HG03469 (cell line): ENCODE measurements at regions not wholly inside any gene's neighbourhood (a gene's known extent, or its start where the extent isn't known, plus 50 kb on each side); places are given as distances from the start of the nearest gene placed in this dataset.
"Not testable (repeated sequence)": the region's sequence is repeated elsewhere in the genome, so short reads cannot be mapped to it uniquely, and the experiment has no call there.

Experiments
- ATAC-seq: cut with Tn5 transposase; IDR thresholded peaks from one replicate; pipeline ENCODE4 v1.9.1; 2021; ENCODE audit warnings: mild to moderate bottlenecking, moderate library complexity, moderate number of reproducible peaks; ENCODE audit not compliant: unreplicated experiment

- ATAC-seq: no peak
Observed at GRCh38 chr5:142411656-142412425, 87.0 kb upstream of the SPRY4 start.

- no peak for ATAC-seq
Observed at GRCh38 chr5:142411103-142411502, 86.3 kb upstream of the SPRY4 start.

- no peak for ATAC-seq
Observed at GRCh38 chr5:142408981-142409481, 84.2 kb upstream of the SPRY4 start.

GRCh38 chr5:142408536-142408935, 83.7 kb upstream of the SPRY4 start:
- ATAC-seq: no peak

GRCh38 chr5:142405814-142406395, 81.1 kb upstream of the SPRY4 start:
- ATAC-seq: no peak

- no peak for ATAC-seq
Observed at GRCh38 chr5:142405023-142405422, 80.2 kb upstream of the SPRY4 start.

- no peak for ATAC-seq
Observed at GRCh38 chr5:142404046-142404477, 79.2 kb upstream of the SPRY4 start.

GRCh38 chr5:142403583-142403982, 78.8 kb upstream of the SPRY4 start:
- no peak for ATAC-seq

- ATAC-seq: no peak
Observed at GRCh38 chr5:142402752-142403318, 78.0 kb upstream of the SPRY4 start.

- ATAC-seq: no peak
Observed at GRCh38 chr5:142400415-142400814, 75.6 kb upstream of the SPRY4 start.

GRCh38 chr5:142399891-142400290, 75.1 kb upstream of the SPRY4 start:
- ATAC-seq: no peak

GRCh38 chr5:142398730-142399055, 73.9 kb upstream of the SPRY4 start:
- no peak for ATAC-seq

GRCh38 chr5:142398011-142398729, 73.3 kb upstream of the SPRY4 start:
- ATAC-seq: not testable (repeated sequence)

- ATAC-seq: no peak
Observed at GRCh38 chr5:142397178-142397577, 72.4 kb upstream of the SPRY4 start.

GRCh38 chr5:142396436-142397038, 71.7 kb upstream of the SPRY4 start:
- ATAC-seq: no peak

GRCh38 chr5:142395334-142395733, 70.5 kb upstream of the SPRY4 start:
- no peak for ATAC-seq

- ATAC-seq: no peak
Observed at GRCh38 chr5:142391058-142391845, 66.4 kb upstream of the SPRY4 start.

- no peak for ATAC-seq
Observed at GRCh38 chr5:142390334-142390733, 65.5 kb upstream of the SPRY4 start.

- no peak for ATAC-seq
Observed at GRCh38 chr5:142388696-142389095, 63.9 kb upstream of the SPRY4 start.

GRCh38 chr5:142387024-142387682, 62.3 kb upstream of the SPRY4 start:
- no peak for ATAC-seq
